ENCODE measurements at regions not wholly inside any gene's neighbourhood (a gene's known extent, or its start where the extent isn't known, plus 50 kb on each side); places are given as distances from the start of the nearest gene placed in this dataset.
"Not testable (repeated sequence)": the region's sequence is repeated elsewhere in the genome, so short reads cannot be mapped to it uniquely, and the experiment has no call there.

- Mint-ChIP-seq H3K9me3 (ENCODE audit: unreplicated experiment) (peaks cover 2% of the 10 kb centered on the region), H3K4me3 (ENCODE audit: unreplicated experiment) (no peak overlapping the region), H3K27ac (ENCODE audit: unreplicated experiment) (no peak overlapping the region), H3K4me1 (ENCODE audit: low read depth, unreplicated experiment) (no peaks in the 10 kb centered on the region), H3K27me3 (ENCODE audit: unreplicated experiment) (peaks cover 3% of the 10 kb centered on the region), H3K36me3 (ENCODE audit: unreplicated experiment) (peaks cover 6% of the 10 kb centered on the region)
- no peak for DNase-seq
- TF ChIP-seq, protein P1, sequence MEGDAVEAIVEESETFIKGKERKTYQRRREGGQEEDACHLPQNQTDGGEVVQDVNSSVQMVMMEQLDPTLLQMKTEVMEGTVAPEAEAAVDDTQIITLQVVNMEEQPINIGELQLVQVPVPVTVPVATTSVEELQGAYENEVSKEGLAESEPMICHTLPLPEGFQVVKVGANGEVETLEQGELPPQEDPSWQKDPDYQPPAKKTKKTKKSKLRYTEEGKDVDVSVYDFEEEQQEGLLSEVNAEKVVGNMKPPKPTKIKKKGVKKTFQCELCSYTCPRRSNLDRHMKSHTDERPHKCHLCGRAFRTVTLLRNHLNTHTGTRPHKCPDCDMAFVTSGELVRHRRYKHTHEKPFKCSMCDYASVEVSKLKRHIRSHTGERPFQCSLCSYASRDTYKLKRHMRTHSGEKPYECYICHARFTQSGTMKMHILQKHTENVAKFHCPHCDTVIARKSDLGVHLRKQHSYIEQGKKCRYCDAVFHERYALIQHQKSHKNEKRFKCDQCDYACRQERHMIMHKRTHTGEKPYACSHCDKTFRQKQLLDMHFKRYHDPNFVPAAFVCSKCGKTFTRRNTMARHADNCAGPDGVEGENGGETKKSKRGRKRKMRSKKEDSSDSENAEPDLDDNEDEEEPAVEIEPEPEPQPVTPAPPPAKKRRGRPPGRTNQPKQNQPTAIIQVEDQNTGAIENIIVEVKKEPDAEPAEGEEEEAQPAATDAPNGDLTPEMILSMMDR (IDR thresholded peaks at IDR 0.05; ENCODE audit: partially characterized antibody, unreplicated experiment), result no peak
Observed at GRCh38 chr16:5187402-5187952, 89.9 kb upstream of the EEF2KMT start.

DNA sequence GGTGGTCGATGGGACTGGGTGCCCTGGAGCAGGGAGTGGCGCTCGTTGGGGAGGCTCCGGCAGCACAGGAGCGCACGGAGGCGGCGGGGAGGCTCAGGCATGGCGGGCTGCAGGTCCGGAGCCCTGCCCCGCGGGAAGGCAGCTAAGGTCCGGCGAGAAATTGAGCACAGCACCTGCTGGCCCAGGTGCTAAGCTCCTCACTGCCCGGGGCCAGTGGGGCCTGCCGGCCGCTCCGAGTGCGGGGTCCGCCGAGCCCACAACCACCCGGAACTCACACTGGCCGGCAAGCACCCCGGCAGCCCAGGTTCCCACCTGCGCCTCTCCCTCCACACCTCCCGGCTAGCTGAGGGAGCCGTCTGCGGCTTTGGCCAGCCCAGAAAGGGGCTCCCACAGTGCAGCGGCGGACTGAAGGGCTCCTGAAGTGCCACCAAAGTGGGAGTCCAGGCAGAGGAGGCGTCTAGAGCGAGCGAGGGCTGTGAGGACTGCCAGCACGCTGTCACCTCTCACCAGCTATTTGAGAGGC lies 88.8 kb upstream of the EEF2KMT start:
- TF ChIP-seq, protein P1 (IDR thresholded peaks at IDR 0.05; ENCODE audit: partially characterized antibody, unreplicated experiment), result no peak
- H3K4me3 Mint-ChIP-seq (ENCODE audit: unreplicated experiment), result no peak overlapping the region
- no peak overlapping the region for H3K27ac Mint-ChIP-seq (ENCODE audit: unreplicated experiment)
- no peaks in the 10 kb centered on the region for H3K27me3 Mint-ChIP-seq (ENCODE audit: unreplicated experiment)
- no peaks in the 10 kb centered on the region for H3K4me1 Mint-ChIP-seq (ENCODE audit: low read depth, unreplicated experiment)
- DNase-seq, result no peak
- peaks cover 2% of the 10 kb centered on the region for H3K9me3 Mint-ChIP-seq (ENCODE audit: unreplicated experiment)
- H3K36me3 Mint-ChIP-seq (ENCODE audit: unreplicated experiment), result peaks cover 3% of the 10 kb centered on the region

GRCh38 chr16:5176505-5176904 lies 78.9 kb upstream of the EEF2KMT start:
- Mint-ChIP-seq H3K36me3 (ENCODE audit: unreplicated experiment) (peaks cover 5% of the 10 kb centered on the region), H3K4me3 (ENCODE audit: unreplicated experiment) (no peak overlapping the region), H3K4me1 (ENCODE audit: low read depth, unreplicated experiment) (no peaks in the 10 kb centered on the region), H3K27me3 (ENCODE audit: unreplicated experiment) (no peaks in the 10 kb centered on the region), H3K27ac (ENCODE audit: unreplicated experiment) (no peak overlapping the region), H3K9me3 (ENCODE audit: unreplicated experiment) (peaks cover 4% of the 10 kb centered on the region)
- DNase-seq, result no peak
- TF ChIP-seq, protein P1 (IDR thresholded peaks at IDR 0.05; ENCODE audit: partially characterized antibody, unreplicated experiment), result no peak

- Mint-ChIP-seq H3K4me1 (ENCODE audit: low read depth, unreplicated experiment) (no peaks in the 10 kb centered on the region), H3K4me3 (ENCODE audit: unreplicated experiment) (no peak overlapping the region), H3K27ac (ENCODE audit: unreplicated experiment) (no peak overlapping the region), H3K9me3 (ENCODE audit: unreplicated experiment) (peaks cover 9% of the 10 kb centered on the region), H3K36me3 (ENCODE audit: unreplicated experiment) (peaks cover 13% of the 10 kb centered on the region), H3K27me3 (ENCODE audit: unreplicated experiment) (no peaks in the 10 kb centered on the region)
- no peak for DNase-seq
- TF ChIP-seq, protein P1 (IDR thresholded peaks at IDR 0.05; ENCODE audit: partially characterized antibody, unreplicated experiment), result no peak
Observed at GRCh38 chr16:5175266-5175665, 77.7 kb upstream of the EEF2KMT start.

DNA sequence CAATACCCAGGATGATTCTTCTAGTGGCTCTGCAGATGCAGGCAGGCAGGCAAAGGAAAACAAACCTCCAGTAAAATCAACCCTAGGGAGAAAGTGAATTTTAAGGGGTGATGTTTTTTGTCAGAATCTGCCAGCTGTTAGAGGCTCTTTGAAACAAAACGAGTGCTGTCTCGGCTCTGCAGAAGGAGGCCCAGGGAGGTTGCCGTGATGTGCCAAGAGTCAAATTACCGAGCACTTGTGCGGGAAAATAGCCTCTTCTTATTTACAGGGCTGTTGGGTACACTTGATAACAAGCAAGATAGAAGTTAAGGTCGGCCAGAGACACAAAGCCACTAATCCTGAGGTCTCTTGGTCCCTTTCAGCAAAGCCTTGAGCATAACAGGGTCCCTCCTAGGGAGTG lies 68.9 kb upstream of the EEF2KMT start:
- no peak overlapping the region for H3K4me3 Mint-ChIP-seq (ENCODE audit: unreplicated experiment)
- H3K27me3 Mint-ChIP-seq (ENCODE audit: unreplicated experiment), result no peaks in the 10 kb centered on the region
- TF ChIP-seq, protein P1 (IDR thresholded peaks at IDR 0.05; ENCODE audit: partially characterized antibody, unreplicated experiment), result no peak
- H3K36me3 Mint-ChIP-seq (ENCODE audit: unreplicated experiment), result peaks cover 8% of the 10 kb centered on the region
- no peak overlapping the region for H3K27ac Mint-ChIP-seq (ENCODE audit: unreplicated experiment)
- DNase-seq, result no peak
- H3K4me1 Mint-ChIP-seq (ENCODE audit: low read depth, unreplicated experiment), result no peaks in the 10 kb centered on the region
- peaks cover 10% of the 10 kb centered on the region for H3K9me3 Mint-ChIP-seq (ENCODE audit: unreplicated experiment)

DNA sequence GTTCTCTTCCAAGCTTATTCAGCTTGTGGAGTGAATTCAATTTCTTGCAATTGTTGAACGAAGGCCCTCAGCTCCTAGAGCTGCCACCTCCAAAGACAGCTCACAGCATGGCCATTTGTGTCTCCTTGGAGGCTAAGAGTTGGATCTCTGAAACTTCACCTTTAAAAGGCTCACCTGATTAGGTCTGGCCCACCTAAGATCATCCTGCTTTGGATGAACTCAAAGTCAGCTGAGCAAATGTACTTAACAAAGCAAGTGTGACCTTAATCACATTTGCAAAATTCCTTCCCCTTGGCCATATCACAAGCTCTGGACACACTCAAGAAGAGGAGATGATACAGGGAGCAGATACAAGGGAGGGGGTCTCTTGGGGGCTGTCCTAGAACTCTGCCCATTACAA lies 67.8 kb upstream of the EEF2KMT start:
- H3K36me3 Mint-ChIP-seq (ENCODE audit: unreplicated experiment); H3K4me3 Mint-ChIP-seq (ENCODE audit: unreplicated experiment); H3K27me3 Mint-ChIP-seq (ENCODE audit: unreplicated experiment); DNase-seq; H3K4me1 Mint-ChIP-seq (ENCODE audit: low read depth, unreplicated experiment); H3K27ac Mint-ChIP-seq (ENCODE audit: unreplicated experiment); H3K9me3 Mint-ChIP-seq (ENCODE audit: unreplicated experiment): not testable (repeated sequence)

DNA sequence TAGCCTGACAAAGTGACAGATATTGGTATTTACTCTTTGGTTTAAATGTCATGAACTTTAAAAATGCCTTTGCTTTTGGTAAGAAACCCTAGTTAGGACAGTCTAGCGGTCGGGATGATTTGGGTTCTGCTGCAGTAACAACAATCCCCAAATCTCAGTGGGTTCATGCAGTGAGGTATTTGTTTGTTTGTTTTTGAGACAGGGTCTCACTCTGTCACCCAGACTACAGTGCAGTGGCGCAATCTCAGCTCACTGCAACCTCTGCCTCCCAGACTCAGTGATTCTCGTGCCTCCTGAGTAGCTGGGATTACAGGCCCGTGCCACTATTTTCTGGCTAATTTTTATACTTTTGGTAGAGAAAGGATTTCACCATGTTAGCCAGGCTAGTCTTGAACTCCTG lies 65.2 kb upstream of the EEF2KMT start:
- H3K4me1 Mint-ChIP-seq (ENCODE audit: low read depth, unreplicated experiment); H3K27me3 Mint-ChIP-seq (ENCODE audit: unreplicated experiment); DNase-seq; H3K9me3 Mint-ChIP-seq (ENCODE audit: unreplicated experiment); H3K4me3 Mint-ChIP-seq (ENCODE audit: unreplicated experiment); H3K27ac Mint-ChIP-seq (ENCODE audit: unreplicated experiment); H3K36me3 Mint-ChIP-seq (ENCODE audit: unreplicated experiment): not testable (repeated sequence)

- H3K4me1 Mint-ChIP-seq (ENCODE audit: low read depth, unreplicated experiment); H3K9me3 Mint-ChIP-seq (ENCODE audit: unreplicated experiment); H3K27me3 Mint-ChIP-seq (ENCODE audit: unreplicated experiment); DNase-seq; H3K4me3 Mint-ChIP-seq (ENCODE audit: unreplicated experiment); H3K36me3 Mint-ChIP-seq (ENCODE audit: unreplicated experiment); H3K27ac Mint-ChIP-seq (ENCODE audit: unreplicated experiment): not testable (repeated sequence)
Observed at GRCh38 chr16:5161888-5162287, 64.3 kb upstream of the EEF2KMT start.

Measured in glutamatergic neuron (in vitro differentiated cells).